Muscle of arm (tissue), 1 donor: ENCODE measurements at regions not wholly inside any gene's neighbourhood (a gene's known extent, or its start where the extent isn't known, plus 50 kb on each side); places are given as distances from the start of the nearest gene placed in this dataset.
"Not testable (repeated sequence)": the region's sequence is repeated elsewhere in the genome, so short reads cannot be mapped to it uniquely, and the experiment has no call there.

Source experiments
- DNase-seq: peaks from one replicate; pipeline ENCODE4 v3.0.0-alpha.2; 2013

- DNase-seq = no peak
Measured at GRCh38 chr11:130673698-130674097, 225.3 kb downstream of the ADAMTS15 start.

- no peak for DNase-seq
Measured at GRCh38 chr11:130674686-130675308, 226.4 kb downstream of the ADAMTS15 start.

GRCh38 chr11:130675371-130675821 is 227.0 kb downstream of the ADAMTS15 start:
- DNase-seq = peak; percentile 68

- DNase-seq = no peak
Measured at GRCh38 chr11:130675917-130676316, 227.5 kb downstream of the ADAMTS15 start.

- no peak for DNase-seq
Measured at GRCh38 chr11:130677486-130678153, 229.2 kb downstream of the ADAMTS15 start.

GRCh38 chr11:130679247-130679646 is 230.8 kb downstream of the ADAMTS15 start:
- DNase-seq = no peak

- not testable (repeated sequence) for DNase-seq
Measured at GRCh38 chr11:130682471-130682870, 233.8 kb downstream of the SNX19 start.

- DNase-seq = no peak
Measured at GRCh38 chr11:130689222-130689908, 226.9 kb downstream of the SNX19 start.

GRCh38 chr11:130691581-130691980 is 224.7 kb downstream of the SNX19 start:
- DNase-seq = no peak

- no peak for DNase-seq
Measured at GRCh38 chr11:130692220-130692619, 224.1 kb downstream of the SNX19 start.

GRCh38 chr11:130693543-130693942 is 222.7 kb downstream of the SNX19 start:
- DNase-seq = no peak

GRCh38 chr11:130694488-130695045 is 221.7 kb downstream of the SNX19 start:
- DNase-seq = no peak

GRCh38 chr11:130698174-130698573 is 218.1 kb downstream of the SNX19 start:
- DNase-seq = no peak

- DNase-seq = no peak
Measured at GRCh38 chr11:130699561-130699960, 216.7 kb downstream of the SNX19 start.

- no peak for DNase-seq
Measured at GRCh38 chr11:130700092-130700491, 216.2 kb downstream of the SNX19 start.

GRCh38 chr11:130703489-130704190 is 212.6 kb downstream of the SNX19 start:
- DNase-seq = no peak

- DNase-seq = no peak
Measured at GRCh38 chr11:130705670-130706421, 210.4 kb downstream of the SNX19 start.

- no peak for DNase-seq
Measured at GRCh38 chr11:130706572-130706971, 209.7 kb downstream of the SNX19 start.

GRCh38 chr11:130707217-130707616 is 209.1 kb downstream of the SNX19 start:
- DNase-seq = no peak

GRCh38 chr11:130709531-130709930 is 206.7 kb downstream of the SNX19 start:
- DNase-seq = no peak

- no peak for DNase-seq
Measured at GRCh38 chr11:130710021-130710420, 206.3 kb downstream of the SNX19 start.
